DMS79 treated with DMSO at 0.1 percent for 48 hours (cell line): ENCODE measurements at regions not wholly inside any gene's neighbourhood (a gene's known extent, or its start where the extent isn't known, plus 50 kb on each side); places are given as distances from the start of the nearest gene placed in this dataset.
"Not testable (repeated sequence)": the region's sequence is repeated elsewhere in the genome, so short reads cannot be mapped to it uniquely, and the experiment has no call there.

Experiments
- DNase-seq: peaks from one replicate; lab custom pipeline; 2025; lab: John Stamatoyannopoulos, UW

GRCh38 chr9:78713614-78714405 lies 416.9 kb downstream of the PSAT1 start:
- no peak for DNase-seq

GRCh38 chr9:78714576-78714975 lies 417.7 kb downstream of the PSAT1 start:
- no peak for DNase-seq

- DNase-seq = not testable (repeated sequence)
These were observed 422.1 kb downstream of the PSAT1 start for GRCh38 chr9:78719029-78719428.

GRCh38 chr9:78724896-78725295 lies 428.0 kb downstream of the PSAT1 start:
- DNase-seq = no peak

- no peak for DNase-seq
These were observed 428.6 kb downstream of the PSAT1 start for GRCh38 chr9:78725503-78725902.

GRCh38 chr9:78745331-78745730 lies 448.4 kb downstream of the PSAT1 start:
- no peak for DNase-seq

GRCh38 chr9:78746010-78746409 lies 449.1 kb downstream of the PSAT1 start:
- DNase-seq = peak; percentile 15

GRCh38 chr9:78753039-78753438 lies 456.1 kb downstream of the PSAT1 start:
- DNase-seq = no peak

- no peak for DNase-seq
These were observed 460.0 kb downstream of the PSAT1 start for GRCh38 chr9:78756813-78757510.

- no peak for DNase-seq
These were observed 466.5 kb downstream of the PSAT1 start for GRCh38 chr9:78763424-78763823.

- no peak for DNase-seq
These were observed 468.9 kb downstream of the PSAT1 start for GRCh38 chr9:78765861-78766260.

- DNase-seq = no peak
These were observed 470.6 kb downstream of the PSAT1 start for GRCh38 chr9:78767490-78767889.

GRCh38 chr9:78769690-78770089 lies 472.8 kb downstream of the PSAT1 start:
- no peak for DNase-seq

GRCh38 chr9:78775211-78775610 lies 478.3 kb downstream of the PSAT1 start:
- peak; percentile 15 for DNase-seq

GRCh38 chr9:78775696-78776295 lies 478.9 kb downstream of the PSAT1 start:
- DNase-seq = no peak

GRCh38 chr9:78777747-78778146 lies 480.8 kb downstream of the PSAT1 start:
- DNase-seq = no peak

GRCh38 chr9:78778318-78778717 lies 481.4 kb downstream of the PSAT1 start:
- no peak for DNase-seq

- DNase-seq = no peak
These were observed 482.0 kb downstream of the PSAT1 start for GRCh38 chr9:78778861-78779374.

GRCh38 chr9:78781681-78782080 lies 484.8 kb downstream of the PSAT1 start:
- no peak for DNase-seq

GRCh38 chr9:78782234-78782633 lies 485.3 kb downstream of the PSAT1 start:
- DNase-seq = no peak

GRCh38 chr9:78782858-78783257 lies 485.9 kb downstream of the PSAT1 start:
- DNase-seq = no peak

GRCh38 chr9:78783743-78784142 lies 486.8 kb downstream of the PSAT1 start:
- no peak for DNase-seq

GRCh38 chr9:78786794-78787193 lies 489.9 kb downstream of the PSAT1 start:
- DNase-seq = no peak
